ENCODE measurements at regions not wholly inside any gene's neighbourhood (a gene's known extent, or its start where the extent isn't known, plus 50 kb on each side); places are given as distances from the start of the nearest gene placed in this dataset.

GRCh38 chrX:39425124-39425806 is 624.0 kb downstream of the MID1IP1 start:
- H3K4me1 ChIP-seq, result peaks cover 0 to 6% (median 0%) of the 10 kb centered on the region in 4 donors
- TF ChIP-seq, protein P1, sequence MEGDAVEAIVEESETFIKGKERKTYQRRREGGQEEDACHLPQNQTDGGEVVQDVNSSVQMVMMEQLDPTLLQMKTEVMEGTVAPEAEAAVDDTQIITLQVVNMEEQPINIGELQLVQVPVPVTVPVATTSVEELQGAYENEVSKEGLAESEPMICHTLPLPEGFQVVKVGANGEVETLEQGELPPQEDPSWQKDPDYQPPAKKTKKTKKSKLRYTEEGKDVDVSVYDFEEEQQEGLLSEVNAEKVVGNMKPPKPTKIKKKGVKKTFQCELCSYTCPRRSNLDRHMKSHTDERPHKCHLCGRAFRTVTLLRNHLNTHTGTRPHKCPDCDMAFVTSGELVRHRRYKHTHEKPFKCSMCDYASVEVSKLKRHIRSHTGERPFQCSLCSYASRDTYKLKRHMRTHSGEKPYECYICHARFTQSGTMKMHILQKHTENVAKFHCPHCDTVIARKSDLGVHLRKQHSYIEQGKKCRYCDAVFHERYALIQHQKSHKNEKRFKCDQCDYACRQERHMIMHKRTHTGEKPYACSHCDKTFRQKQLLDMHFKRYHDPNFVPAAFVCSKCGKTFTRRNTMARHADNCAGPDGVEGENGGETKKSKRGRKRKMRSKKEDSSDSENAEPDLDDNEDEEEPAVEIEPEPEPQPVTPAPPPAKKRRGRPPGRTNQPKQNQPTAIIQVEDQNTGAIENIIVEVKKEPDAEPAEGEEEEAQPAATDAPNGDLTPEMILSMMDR (IDR thresholded peaks at IDR 0.05), result no peak
- TF ChIP-seq EP300 (IDR thresholded peaks at IDR 0.05) (no peak), POLR2A (IDR thresholded peaks at IDR 0.05) (no peak)
- WGBS, 2 donors, result 83 to 85% methylated on average over 2 of the region's 2 CpGs
- H3K9me3 ChIP-seq, result no peaks in the 10 kb centered on the region
- H3K36me3 ChIP-seq, result no peaks in the 10 kb centered on the region
- H3K4me3 ChIP-seq, result no peak overlapping the region
- H3K27me3 ChIP-seq, result no peaks in the 10 kb centered on the region
- no peak for DNase-seq (ENCODE audit: low spot score in 2 of 2)
- no peak overlapping the region for H3K27ac ChIP-seq

DNA sequence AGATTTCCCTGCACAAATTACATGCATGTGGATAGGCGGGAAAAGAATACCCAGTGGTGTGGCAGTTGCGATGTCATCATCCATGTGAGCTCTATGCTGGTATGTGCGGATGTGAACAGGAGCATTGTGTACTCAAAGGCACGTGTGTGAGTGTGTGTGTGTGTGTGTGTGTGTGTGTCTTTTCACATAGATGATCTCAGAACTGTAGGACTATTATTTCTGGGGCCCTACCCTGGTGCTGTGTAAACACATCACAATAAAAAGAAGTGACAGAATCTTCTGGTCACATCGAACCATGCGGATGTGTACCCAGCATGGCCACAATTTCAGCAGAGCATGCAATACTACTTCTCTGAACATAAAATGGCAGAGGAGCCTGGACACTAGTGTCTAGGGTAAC is 624.8 kb downstream of the MID1IP1 start:
- Histone ChIP-seq H3K4me3 (no peak overlapping the region), H3K9me3 (no peaks in the 10 kb centered on the region), H3K4me1 (peaks cover 0 to 6% (median 0%) of the 10 kb centered on the region in 4 donors), H3K36me3 (no peaks in the 10 kb centered on the region), H3K27ac (no peak overlapping the region), H3K27me3 (no peaks in the 10 kb centered on the region)
- DNase-seq (ENCODE audit: low spot score in 2 of 2), result no peak
- 83% methylated on average over 5 to 6 of the region's 6 CpGs for WGBS, 2 donors
- TF ChIP-seq, protein P1 (IDR thresholded peaks at IDR 0.05), result no peak
- no peak for TF ChIP-seq POLR2A (IDR thresholded peaks at IDR 0.05)
- no peak for TF ChIP-seq EP300 (IDR thresholded peaks at IDR 0.05)

DNA sequence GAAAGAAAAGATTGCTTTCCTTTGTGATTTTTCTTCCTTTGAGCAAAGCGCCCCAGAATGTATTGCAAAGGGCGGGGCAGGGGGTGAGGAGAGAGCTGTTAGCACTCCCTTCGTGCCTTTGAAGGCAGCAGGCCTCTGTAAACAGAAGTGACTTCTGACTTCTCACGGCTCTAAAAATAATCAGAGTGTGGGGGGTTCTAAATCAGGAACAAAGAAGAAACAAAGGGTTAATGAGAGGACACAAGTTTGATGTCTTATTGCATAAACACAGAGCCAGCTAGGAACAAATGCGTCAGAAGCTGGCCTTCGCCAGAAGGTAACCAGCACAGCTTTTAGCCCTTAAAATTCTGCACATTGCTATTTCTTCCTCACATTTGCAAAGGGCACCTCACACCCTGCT is 626.2 kb downstream of the MID1IP1 start:
- Histone ChIP-seq H3K27me3 (no peaks in the 10 kb centered on the region), H3K27ac (no peak overlapping the region), H3K9me3 (no peaks in the 10 kb centered on the region), H3K4me1 (peaks cover 0 to 6% (median 0%) of the 10 kb centered on the region in 4 donors), H3K36me3 (no peaks in the 10 kb centered on the region), H3K4me3 (no peak overlapping the region)
- no peak for DNase-seq (ENCODE audit: low spot score in 2 of 2)
- TF ChIP-seq, protein P1 (IDR thresholded peaks at IDR 0.05), result no peak
- no peak for TF ChIP-seq EP300 (IDR thresholded peaks at IDR 0.05)
- TF ChIP-seq POLR2A (IDR thresholded peaks at IDR 0.05), result no peak
- 52 to 59% methylated on average over 6 of the region's 6 CpGs for WGBS, 2 donors

DNA sequence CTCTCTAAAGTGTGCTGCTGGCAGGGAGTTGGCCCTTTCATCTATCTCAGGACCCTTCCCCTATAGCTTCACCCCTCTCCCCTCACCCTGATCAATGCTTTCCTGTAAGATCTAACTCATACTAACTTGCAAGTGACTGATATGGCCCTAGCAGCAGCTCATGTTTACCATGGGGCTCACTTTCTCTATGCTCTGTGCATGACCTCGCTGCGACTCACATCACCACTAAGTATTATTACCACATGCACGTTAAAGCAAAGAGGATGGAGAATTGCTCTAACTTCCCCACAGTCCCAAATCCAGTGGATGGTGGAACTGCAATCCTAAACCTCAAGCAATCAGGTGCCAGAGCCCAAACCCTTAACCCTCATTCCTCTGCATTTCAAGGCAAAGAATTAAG is 626.6 kb downstream of the MID1IP1 start:
- DNase-seq (ENCODE audit: low spot score in 2 of 2), result no peak
- no peak overlapping the region for H3K4me3 ChIP-seq
- TF ChIP-seq EP300 (IDR thresholded peaks at IDR 0.05) (no peak), POLR2A (IDR thresholded peaks at IDR 0.05) (no peak)
- TF ChIP-seq, protein P1 (IDR thresholded peaks at IDR 0.05), result no peak
- WGBS, 2 donors, result 62 to 69% methylated on average over 3 of the region's 3 CpGs
- no peak overlapping the region for H3K27ac ChIP-seq
- H3K9me3 ChIP-seq, result no peaks in the 10 kb centered on the region
- peaks cover 0 to 6% (median 0%) of the 10 kb centered on the region in 4 donors for H3K4me1 ChIP-seq
- no peaks in the 10 kb centered on the region for H3K27me3 ChIP-seq
- no peaks in the 10 kb centered on the region for H3K36me3 ChIP-seq

- Histone ChIP-seq H3K27me3 (no peaks in the 10 kb centered on the region), H3K4me3 (no peak overlapping the region), H3K9me3 (no peaks in the 10 kb centered on the region), H3K4me1 (peaks cover 0 to 6% (median 0%) of the 10 kb centered on the region in 4 donors), H3K27ac (no peak overlapping the region), H3K36me3 (no peaks in the 10 kb centered on the region)
- DNase-seq (ENCODE audit: low spot score in 2 of 2), result no peak
- TF ChIP-seq, protein P1 (IDR thresholded peaks at IDR 0.05), result no peak
- TF ChIP-seq POLR2A (IDR thresholded peaks at IDR 0.05), result no peak
- no peak for TF ChIP-seq EP300 (IDR thresholded peaks at IDR 0.05)
- WGBS, 2 donors, result 72 to 98% methylated on average over 5 of the region's 5 CpGs
Measured at GRCh38 chrX:39430551-39430950, 629.3 kb downstream of the MID1IP1 start.
